GM18520 (cell line): ENCODE measurements at regions not wholly inside any gene's neighbourhood (a gene's known extent, or its start where the extent isn't known, plus 50 kb on each side); places are given as distances from the start of the nearest gene placed in this dataset.
"Not testable (repeated sequence)": the region's sequence is repeated elsewhere in the genome, so short reads cannot be mapped to it uniquely, and the experiment has no call there.

Source experiments
- ATAC-seq: cut with Tn5 transposase; IDR thresholded peaks from one replicate; pipeline ENCODE4 v1.9.1; 2021; ENCODE audit not compliant: unreplicated experiment

DNA sequence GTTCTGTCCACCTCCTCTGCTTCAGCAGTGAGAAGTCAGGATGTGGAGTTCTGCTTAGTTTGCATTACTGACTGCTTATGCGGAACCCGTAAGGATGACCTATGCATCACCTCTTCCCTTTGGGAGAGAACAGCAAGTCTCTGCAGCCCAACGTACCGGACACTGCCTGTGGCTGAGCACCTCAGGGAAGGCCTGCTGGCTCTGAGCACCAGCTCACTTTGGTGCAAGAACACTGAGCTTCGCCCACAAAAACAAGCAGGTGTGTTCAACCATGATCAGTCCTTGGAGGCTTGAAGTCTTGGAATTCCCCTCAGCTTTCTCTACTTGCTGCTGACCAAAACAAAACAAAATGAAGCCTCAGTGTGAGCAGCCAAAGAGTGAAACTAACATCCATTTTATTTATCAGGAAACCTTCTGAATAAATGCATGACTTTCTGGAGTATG is 52.7 kb upstream of the NCK2 start:
- no peak for ATAC-seq

DNA sequence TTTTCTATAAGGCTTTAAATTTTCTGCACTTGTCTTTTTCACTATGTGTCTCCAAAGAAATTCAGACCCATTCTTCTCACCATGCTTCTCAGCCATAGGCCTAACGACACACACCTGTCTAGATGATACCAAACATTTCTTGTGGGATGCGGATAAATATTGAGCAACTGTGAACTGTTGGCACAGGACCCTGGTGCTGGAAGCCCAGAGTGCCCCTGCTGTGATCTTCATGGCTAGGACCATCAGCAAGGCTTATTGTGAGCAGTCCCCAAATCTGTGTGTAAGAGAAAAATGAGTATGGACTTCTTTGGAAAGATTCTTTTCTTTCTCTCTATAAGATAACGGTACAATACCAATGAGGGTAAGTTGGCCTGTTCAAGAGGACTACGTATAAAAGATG is 54.1 kb upstream of the NCK2 start:
- ATAC-seq, result no peak

DNA sequence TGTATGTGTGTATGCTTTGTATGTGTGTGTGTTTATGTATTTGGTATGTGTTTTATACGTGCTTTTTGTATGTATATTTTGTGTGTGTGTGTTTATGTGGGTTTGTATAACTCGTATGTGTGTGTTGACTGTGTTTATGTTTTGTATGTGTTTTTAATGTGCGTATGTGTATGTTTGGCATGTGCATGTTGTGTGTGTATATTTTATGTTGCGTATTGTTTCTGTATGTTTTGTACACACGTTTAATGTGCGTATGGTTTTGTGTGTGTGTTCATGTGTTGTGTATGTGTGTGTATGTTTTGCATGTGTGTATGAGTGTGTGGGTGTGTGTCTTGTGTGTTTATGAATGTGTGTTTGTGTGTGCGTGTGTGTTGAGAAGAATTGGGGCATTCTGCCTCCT is 55.2 kb upstream of the NCK2 start:
- ATAC-seq, result no peak

DNA sequence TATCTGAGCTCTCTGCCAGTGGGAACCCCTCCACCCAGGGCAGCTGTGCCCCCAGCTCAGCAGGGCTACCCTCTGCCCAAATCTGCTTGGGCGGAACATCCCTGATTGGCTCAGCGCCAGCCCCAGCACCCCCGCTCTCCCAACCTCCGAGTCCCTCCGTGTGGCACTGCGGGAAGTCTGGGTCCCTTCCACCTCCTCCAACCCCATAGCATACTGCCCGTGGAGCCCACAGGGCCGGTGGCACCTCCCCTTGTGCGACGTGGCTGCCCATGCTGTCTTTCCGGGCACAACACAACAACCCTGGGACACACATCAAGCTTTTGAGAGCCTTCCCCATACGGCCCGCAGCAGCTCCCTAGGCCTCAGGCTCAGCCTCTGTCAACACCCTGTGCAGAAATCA is 55.8 kb upstream of the NCK2 start:
- no peak for ATAC-seq

DNA sequence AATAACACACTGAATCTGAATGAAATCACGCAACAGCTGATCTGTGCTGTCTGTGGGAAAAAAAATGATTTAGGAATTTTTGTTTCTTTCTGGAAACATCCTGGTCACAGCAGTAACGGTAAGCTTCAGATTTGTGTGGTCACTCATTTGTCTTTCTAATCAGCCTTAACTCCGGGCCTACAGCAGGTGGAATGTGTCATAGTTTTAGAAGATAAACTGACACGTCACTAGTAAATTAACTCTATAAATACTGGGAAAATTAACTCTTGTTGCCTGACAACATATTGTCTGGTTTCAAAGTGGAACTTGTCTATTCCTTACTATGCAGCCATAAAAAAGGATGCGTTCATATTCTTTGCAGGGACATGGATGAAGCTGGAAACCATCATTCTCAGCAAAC is 58.1 kb upstream of the NCK2 start:
- no peak for ATAC-seq

DNA sequence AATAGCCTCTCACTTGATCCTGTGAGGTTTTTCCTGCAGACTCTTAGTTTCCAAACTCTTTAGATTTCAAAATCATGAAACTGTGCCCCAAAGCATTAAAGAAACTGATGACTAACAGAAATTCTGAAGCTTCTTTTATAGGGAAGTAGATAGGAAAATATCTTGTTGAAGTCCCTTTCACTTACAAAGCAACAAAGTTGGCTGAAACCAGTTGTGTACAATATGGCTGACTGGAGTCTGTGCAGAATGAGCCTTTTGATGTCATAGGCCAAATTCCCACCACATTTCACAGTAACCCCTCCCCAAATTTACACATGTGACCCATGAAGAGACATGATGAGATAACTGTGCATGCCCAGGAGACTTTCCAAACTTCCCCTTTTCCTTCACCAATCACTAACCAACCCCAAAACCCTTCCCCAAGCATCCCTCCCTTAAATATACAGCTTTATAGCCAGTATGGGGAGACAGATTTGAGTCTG is 61.7 kb upstream of the NCK2 start:
- no peak for ATAC-seq

DNA sequence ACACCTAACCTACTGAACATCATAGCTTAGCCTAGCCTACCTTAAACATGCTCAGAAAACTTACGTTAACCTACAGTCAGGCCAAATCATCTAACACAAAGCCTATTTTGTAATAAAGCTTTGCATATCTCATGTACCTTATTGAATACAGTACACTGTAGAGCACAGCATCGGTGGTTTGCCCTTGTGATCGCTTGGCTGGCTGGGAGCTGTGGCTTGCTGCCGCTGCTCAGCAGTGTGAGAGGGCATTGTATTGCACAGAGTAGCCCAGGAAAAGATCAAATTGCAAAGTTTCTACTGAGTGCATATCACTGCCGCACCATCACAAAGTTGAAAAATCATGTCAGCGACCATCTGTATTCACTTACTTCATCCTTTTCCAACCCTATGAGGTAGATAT is 62.3 kb upstream of the NCK2 start:
- no peak for ATAC-seq

DNA sequence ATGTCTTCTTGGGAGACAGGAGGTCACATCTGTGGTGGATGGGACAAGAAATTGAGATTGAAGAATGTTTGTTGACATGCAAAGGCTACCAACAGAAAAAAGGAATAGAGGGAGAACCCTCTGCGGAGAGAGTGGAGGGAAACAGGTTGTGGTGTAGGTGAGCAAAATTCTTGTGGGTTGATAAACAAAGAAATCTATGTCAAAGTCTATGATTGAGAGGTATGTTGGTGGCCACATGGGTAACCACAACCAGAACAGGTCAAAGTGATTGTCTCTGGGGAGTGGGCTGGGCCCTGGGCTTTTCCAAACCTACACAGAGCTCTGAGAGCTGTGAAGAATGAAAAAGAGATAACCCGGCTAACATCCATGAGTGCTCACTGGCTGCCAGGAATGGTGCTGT is 62.8 kb upstream of the NCK2 start:
- no peak for ATAC-seq

DNA sequence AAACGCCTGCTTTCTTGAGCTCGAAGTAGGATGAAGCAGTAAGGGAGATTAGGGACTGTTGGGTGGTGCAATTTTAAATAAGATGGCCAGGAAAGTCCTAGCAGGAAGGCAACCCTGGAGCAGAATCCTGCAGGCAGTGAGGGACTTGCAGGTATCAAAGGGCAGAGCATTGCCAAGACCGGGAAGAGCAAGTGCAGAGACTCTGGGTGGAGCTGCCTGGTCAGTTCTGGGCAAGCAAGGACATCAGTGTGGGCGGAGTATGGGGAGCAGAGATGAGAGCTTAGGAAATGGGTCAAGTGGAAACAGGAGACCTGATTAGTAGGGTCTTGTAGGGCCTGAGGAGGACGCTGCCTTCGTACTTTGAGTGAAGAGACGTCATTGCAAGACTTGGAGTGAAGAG is 64.4 kb upstream of the NCK2 start:
- no peak for ATAC-seq

DNA sequence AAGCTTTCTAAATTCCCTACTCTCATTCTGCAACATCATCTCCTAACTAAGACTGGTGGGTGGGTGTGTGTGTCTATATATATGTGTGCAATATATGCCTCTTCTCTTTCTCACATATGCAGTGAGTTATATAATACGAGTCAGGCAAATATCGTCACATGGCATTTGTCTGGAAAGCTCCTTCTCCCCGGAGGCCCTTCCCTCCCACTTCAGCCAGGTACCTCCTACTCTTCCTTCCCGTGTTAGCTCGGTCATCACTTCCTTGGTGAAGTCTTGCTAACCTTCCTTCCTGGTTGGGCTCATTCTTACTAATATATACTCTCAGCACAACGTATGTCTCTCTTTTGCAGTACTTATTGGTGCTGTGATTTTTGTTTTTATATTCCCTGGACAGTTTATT is 66.4 kb upstream of the NCK2 start:
- no peak for ATAC-seq

DNA sequence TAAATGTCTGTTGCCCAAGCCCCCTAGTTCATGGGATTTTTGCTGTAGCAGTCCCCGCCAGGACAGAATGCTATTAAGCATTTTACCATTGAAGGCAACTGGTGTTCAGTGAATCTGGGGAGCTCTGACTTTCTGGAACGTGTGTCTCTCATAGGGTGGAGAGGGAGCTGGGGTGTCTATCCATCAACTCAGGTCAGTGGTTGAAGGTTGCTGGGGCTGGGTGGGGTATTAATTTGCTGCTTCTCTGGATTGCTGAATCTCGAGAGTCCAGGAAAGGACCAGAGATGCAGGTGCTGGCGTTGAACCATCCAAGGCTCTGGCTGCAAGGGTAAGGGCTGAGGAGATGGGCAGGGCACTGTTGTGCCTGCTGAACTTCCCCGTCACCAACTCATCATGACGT is 66.8 kb upstream of the NCK2 start:
- ATAC-seq, result no peak

DNA sequence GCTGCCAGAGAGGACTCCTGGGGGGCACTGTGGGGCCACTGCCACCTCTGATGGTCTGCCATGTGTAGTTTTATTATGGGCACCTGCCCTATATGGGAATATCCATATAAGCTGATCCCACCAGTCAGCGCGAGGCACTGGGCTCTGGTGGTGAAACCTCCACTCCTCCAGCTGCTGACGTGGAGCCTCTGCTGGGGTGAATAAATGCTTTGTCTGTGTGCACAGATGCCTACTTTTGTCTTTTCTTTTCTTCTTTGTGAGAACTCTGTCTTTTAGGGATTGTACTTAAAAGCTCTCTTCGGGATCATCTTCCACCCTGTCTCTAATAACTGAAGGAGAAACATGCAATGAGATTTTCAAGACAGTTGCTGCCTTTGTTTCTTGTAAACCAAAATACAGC is 68.9 kb upstream of the NCK2 start:
- no peak for ATAC-seq

DNA sequence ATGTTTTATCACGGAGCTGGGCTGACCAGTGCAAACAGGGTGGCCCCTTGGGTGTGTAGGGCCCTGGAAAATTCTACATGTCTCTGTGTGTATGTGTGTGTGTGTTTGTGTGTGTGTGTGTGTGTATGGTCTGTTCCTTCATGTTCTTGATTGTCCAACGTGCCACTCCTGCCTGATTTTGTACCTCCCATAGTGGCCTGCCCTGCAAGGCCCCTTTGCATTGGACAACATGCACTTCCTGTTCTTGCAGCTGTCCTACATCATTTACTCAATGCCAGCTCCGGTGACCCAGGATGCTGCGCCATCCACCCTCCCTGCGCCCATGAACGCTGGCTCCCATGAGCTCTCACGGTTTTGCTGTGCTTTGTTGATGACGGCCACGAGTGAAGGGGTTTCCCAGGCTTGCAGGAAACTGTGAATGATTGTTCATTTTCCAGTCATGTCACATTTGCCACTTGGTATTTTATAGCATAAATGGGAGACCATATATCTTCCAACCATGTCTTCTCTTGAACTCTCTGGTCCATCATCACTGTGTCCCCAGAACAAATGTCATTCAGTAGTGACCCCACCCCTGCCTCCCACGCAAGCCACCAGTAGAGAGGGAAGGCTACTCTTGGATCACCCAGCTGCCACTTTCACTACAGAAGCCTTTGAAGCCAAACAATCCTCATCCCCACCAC is 69.7 kb upstream of the NCK2 start:
- no peak for ATAC-seq

DNA sequence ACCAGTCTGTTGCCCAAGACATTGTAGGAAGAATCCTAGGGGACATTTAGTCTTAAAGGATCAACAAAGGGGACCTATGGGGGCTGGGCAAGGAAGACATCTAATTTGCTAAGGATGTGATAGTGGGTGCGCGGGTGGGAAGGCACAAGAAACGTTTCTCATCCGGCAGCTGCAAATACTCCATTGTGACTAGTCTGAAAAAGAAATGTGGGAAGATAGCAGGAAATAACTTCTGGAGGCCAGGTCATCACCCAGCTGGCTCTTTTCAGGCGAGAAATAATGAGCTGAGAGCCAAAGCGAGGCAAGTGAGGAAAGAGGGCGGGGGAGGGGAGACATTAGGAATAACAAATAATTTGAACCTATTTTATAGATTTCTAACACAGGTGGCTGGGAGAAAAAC is 70.3 kb upstream of the NCK2 start:
- no peak for ATAC-seq

DNA sequence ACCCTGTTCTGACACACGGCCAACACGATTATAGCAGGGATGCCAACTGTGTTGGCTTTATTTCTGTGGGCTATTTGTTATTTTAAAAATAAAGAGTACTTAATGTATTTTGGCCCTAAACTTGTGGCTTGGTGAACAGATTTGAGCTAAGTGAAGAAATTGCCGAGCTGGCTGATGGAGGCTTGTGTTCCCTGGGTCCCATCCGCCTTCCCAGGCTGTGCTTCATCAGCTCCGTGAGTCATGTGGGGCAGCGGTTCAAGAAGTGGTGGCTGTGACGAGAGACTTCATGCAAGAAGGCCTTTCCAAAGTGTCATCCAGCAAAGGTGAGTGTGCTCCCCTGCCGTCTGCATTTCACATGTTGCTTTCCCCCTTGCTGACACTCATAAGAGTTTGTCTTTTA is 73.6 kb upstream of the NCK2 start:
- ATAC-seq, result no peak

DNA sequence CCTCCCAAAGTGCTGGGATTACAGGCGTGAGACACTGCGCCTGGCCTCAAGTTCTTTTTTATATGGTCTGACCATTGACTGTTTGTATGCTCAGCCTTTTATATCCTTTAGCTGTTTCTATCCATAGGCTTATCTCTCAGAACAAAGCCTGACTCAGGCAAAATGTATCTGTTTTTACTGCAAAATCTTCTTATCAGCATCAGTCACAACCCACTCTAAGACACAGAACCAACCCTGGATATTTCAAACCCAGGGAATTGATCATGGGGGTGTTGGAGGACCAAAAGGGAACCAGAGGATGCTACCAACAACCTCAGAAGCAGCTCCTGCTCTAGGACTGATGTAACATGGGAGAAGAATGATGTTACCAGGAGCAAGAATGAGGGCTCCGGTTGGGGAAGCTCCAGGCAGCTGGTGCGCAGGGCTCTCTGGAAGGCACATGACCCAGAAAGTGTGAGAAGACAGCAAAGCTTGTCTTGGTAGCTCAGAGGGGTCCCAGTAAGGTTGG is 75.3 kb upstream of the NCK2 start:
- no peak for ATAC-seq

DNA sequence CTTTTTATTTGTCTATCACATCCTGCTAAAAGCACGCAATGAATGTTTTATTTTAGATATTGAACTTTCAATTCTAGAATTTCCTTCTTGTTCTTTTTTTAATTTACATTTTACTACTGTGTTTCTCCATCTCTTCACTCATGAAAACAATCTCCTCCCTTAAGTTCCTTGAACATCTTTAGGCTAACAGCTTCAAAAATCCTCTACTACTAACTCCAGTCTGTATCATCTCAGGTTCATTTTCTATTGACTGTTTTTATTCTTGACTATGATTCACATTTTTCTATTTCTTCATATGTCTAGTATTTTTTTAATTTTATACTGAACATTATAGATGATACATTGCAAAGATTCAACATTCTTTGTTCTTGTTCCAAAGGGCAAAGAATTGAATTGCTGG is 79.2 kb upstream of the NCK2 start:
- ATAC-seq, result no peak

DNA sequence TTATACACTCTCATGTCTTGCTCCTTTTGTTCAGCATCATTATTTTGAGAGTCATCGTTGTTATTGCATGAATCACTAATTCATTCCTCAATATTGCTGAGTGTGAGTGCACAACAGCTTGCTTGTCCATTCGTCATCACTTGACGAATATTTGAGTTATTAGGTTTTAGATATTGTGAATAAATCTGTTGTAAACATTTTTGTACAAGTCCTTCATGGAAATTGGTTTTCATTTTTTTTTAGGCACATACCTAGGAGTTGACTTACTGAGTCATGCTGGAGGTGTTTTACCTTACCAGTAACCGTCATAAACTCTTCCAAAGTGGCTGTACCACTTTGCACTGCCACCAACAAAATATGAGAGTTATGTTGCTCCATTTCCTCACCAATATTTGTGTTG is 84.2 kb upstream of the NCK2 start:
- ATAC-seq, result no peak

DNA sequence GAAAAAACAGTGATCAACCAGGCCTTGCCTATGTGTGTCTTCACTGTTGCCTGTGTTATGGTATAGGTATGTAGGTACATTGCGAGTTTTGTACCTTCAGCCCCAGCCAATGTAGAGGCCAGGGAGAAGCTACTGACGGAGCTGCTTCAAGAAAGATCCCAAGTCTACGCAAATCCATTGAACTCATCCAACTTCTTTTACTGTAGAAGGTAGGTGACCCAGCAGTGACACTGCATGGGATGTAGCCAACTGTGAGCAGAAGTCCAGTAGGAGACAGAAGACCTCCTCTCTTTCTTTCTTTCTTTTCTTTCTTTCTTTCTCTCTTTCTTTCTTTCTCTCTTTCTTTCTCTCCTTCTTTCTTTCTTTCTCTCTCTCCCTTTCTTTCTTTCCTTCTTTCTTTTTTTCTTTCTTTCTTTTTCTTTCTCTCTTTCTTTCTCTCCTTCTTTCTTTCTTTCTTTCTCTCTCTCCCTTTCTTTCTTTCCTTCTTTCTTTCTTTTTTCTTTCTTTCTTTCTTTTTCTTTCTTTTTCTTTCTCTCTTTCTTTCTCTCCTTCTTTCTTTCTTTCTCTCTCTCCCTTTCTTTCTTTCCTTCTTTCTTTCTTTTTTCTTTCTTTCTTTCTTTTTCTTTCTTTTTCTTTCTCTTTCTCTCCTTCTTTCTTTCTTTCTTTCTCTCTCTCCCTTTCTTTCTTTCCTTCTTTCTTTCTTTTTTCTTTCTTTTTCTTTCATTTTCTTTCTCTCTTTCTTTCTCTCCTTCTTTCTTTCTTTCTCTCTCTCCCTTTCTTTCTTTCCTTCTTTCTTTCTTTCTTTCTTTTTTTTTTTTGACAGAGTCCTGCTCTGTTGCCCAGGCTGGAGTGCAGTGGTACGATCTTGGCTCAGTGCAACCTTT is 88.7 kb upstream of the NCK2 start:
- not testable (repeated sequence) for ATAC-seq

DNA sequence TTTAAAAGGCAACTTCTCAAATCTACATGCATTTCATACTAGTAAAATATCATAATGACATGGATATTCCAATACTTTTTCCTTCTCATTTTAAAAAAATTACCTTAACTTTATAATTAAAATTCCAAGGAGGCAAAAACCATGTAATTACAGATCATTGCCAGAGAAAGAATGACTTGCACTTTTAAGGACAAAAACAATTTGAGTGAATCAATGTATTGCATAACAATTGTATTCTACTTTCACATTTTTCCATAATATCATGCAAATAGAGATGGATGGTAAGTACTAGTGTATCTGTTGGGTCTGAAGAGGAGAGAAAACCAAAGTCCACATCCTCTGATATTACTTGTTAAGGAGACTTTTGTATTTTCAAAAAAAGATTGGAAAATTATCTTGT is 89.5 kb upstream of the NCK2 start:
- no peak for ATAC-seq

DNA sequence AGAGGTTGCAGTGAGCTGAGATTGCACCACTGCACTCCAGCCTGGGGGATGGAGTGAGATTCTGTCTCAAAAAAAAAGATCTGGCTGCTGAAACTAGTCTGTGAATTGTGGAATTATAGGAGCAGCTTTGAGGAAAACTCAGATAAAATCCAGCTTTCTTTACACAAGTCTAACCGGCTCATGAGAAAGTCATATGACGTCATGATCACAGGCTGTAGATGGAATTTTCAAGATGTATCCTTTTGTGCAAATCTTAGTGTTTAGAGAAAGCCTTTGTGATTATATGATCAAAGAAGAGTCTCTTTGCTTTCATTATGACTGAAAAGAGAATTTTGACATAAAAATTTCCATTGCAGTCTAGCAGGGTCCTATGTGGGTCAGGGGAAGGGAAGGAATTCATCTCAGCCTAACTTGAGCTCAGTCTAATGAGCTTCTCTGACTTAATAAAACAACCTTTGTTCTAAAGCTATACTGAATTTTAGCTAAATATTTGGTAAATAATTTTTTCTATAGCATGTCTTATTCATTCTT is 90.2 kb upstream of the NCK2 start:
- no peak for ATAC-seq

DNA sequence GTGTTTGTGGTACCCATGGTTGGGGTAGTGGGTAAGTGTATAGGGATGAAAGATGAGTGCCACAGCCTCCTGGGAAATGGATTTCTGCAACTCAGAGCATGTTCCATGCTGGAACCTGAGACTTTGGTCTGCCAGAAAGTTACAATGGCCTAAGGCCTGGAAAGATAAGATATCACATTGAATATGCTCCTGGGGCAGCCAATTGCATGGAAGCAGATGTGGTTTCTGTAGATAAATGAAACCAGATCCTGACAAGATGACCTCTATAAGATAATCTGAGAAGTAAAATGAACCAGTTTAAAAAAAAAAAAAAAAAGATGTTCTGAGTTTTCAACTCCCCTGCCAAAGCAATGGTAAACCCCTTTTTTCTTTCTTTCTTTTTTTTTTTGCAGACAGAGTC is 91.4 kb upstream of the NCK2 start:
- ATAC-seq, result no peak
